Activated CD8-positive, alpha-beta memory T cell treated with anti-CD3 and anti-CD28 coated beads for 48 hours (primary cell): ENCODE measurements at regions not wholly inside any gene's neighbourhood (a gene's known extent, or its start where the extent isn't known, plus 50 kb on each side); places are given as distances from the start of the nearest gene placed in this dataset.

Experiments used
- DNase-seq, 3 experiments: peaks; one replicate each; pipeline ENCODE4 v3.0.0-alpha.2; 2020; ENCODE audit warnings: low read depth in 2 of 3, low spot score in 2 of 3

DNA sequence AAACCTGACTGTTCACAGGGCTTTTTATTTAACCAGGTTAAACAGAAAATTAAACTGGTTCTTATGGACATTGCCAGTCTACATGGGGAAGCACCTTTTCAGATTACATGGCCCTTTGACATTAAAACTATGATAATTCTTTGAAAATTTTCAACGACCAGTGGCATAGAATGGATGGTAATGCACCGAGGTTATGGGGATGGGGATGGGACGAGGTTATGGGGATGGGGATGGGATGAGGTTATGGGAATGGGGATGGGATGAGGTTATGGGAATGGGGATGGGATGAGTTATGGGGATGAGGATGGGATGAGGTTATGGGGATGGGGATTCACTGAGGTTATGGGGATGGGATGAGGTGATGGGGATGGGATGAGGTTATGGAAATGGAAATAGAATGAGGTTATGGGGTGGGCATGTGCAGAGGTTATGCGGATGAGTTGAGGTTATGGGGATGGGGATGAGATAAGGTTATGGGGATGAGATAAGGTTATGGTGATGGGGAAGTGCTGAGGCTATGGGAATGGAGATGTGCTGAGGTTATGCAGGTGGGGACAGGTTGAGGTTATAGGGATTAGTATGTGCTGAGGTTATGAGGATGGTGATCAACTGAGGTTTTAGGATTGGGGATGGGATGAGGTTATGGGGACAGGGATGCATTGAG, 541.9 kb downstream of the CDH26 start:
- no peak for DNase-seq

- DNase-seq = no peak
Measured at GRCh38 chr20:60501048-60501447, 542.8 kb downstream of the CDH26 start.

DNA sequence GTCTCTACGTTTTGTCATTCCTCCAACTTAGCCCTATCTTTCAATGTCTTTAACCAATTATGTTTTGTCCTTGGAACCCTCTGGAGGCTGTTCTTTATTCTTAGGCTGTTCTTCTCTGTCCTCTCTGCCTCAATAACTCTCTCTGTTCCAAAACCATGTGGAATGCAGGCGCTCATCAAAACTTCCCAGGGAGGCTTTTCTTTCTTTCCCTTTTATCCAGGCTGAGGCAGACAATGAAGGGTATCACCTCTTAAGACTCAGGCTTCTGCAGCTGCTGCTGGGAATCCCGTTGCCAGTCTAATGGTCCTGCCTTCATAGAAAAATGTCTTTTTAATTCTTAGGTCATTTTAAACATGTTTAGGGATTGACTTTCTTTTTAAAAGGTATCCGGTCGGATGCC, 544.7 kb downstream of the CDH26 start:
- no peak for DNase-seq

- DNase-seq = no peak
Measured at GRCh38 chr20:60505423-60505822, 547.2 kb downstream of the CDH26 start.

GRCh38 chr20:60506061-60506460, 547.8 kb downstream of the CDH26 start:
- no peak for DNase-seq

GRCh38 chr20:60507087-60507694, 549.0 kb downstream of the CDH26 start:
- DNase-seq = no peak

GRCh38 chr20:60509407-60509806, 551.2 kb downstream of the CDH26 start:
- DNase-seq = no peak

GRCh38 chr20:60510356-60510755, 552.1 kb downstream of the CDH26 start:
- DNase-seq = no peak

- no peak for DNase-seq
Measured at GRCh38 chr20:60512443-60512842, 554.2 kb downstream of the CDH26 start.

DNA sequence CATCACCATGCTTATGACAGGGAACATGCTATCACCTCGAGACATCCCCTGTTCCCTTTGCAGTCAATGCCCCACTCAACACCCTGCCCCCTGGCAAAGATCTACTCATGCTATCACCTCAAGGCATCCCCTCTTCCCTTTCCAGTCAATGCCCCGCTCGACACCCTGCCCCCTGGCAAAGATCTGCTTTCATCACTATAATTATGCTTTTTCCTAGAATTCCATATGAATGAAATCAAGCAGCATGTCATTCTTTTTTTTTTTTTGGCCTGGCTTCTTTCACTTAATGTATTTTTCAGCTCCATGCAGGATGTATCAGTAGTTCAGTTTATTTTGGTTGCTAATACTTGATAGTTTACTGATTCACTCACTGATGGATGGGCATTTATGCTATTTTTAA, 554.9 kb downstream of the CDH26 start:
- no peak for DNase-seq

DNA sequence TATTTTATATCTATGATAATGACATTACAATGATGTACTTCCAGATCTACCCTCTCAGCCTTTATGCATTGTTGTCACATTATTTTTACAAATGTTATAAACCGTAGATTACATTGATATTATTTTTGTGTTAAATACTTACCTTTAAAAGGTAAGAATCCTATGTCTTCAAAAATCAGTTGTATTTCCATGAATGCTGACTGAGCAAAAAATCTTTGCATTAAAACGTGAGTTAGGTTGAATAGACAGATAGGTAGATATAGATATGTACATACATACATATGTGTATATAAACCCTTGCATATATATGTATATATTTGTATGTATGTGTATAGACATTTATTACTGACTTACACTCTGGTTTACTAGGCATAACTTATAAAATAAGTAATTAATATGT, 558.2 kb downstream of the CDH26 start:
- DNase-seq = no peak

- DNase-seq = no peak
Measured at GRCh38 chr20:60518022-60518421, 559.8 kb downstream of the CDH26 start.

DNA sequence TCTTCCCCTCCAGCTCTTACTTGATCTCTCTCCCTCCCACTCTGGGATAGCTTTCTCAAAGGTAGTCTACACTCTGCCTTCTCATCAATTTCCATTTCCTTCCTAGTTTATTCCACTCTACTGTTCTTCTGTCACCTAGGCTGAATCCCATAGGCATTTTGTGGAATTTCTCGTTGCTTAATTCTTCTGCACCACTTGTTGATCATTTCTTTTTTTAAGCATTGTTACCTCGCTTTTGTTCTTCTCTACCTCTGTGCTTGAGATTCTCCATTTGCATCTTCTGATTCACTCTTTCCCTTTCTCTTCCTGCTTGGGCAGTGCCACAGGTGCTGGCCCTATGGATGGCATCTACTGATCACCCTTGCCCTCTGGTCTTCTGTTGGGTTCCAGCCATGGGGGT, 567.2 kb downstream of the CDH26 start:
- DNase-seq = no peak

GRCh38 chr20:60527656-60528055, 569.4 kb downstream of the CDH26 start:
- no peak for DNase-seq

- DNase-seq = no peak
Measured at GRCh38 chr20:60528141-60528540, 569.9 kb downstream of the CDH26 start.

DNA sequence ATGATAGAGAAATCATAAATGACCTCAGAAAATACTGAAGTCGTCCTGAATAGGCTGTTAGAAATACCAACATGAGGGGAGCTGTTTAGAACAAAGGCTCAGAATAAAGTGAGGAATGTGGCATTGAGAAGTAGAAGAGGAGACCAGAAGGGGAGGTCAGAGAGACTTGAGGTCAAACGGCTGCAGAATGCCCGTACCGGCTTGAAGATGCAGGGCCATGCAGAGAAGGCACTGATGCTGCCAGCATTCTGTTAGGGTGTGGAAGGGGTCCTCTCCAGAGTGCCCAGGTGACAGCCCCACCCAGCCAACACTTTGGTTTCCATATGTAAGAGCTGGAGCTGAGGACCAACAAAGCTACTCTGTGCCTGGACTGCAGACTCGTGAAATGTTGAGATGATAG, 570.9 kb downstream of the CDH26 start:
- no peak for DNase-seq

GRCh38 chr20:60535211-60535610, 577.0 kb downstream of the CDH26 start:
- DNase-seq = no peak

DNA sequence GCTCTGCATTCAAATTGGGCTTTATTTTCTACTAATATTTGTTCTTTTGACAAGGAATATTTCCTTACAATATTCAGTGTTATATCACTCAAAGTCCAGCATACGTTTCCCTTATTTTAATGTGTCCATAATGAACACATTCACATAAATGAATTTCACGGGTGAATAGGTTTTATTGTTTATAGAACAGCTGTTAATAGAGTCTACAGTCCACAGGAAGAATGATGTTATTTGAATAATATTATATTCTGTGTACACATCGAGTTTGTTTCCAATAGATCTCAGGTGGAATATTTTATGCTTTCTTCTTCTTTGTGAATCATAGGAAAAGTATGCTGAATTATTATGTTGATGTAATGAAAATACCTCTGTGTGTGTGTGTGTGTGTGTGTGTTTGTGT, 582.4 kb downstream of the CDH26 start:
- no peak for DNase-seq

GRCh38 chr20:60541991-60542390, 583.8 kb downstream of the CDH26 start:
- no peak for DNase-seq

DNA sequence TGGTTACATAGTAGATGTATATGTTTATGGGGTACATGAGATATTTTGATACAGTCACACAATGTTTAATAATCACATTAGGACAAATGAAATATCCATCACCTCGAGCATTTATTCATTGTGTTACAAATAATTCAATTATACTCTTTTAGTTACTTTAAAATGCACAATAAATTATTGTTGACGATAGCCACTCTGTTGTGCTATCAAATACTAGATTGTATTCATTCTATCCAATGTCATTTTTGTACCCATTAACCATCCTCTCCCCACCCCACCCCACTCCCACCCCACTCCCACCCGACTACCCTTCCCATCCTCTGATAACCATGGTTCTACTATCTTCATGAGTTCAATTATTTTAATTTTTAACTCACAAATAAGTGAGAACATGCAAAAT, 585.4 kb downstream of the CDH26 start:
- DNase-seq = no peak

- DNase-seq = no peak
Measured at GRCh38 chr20:60553095-60553494, 594.9 kb downstream of the CDH26 start.

DNA sequence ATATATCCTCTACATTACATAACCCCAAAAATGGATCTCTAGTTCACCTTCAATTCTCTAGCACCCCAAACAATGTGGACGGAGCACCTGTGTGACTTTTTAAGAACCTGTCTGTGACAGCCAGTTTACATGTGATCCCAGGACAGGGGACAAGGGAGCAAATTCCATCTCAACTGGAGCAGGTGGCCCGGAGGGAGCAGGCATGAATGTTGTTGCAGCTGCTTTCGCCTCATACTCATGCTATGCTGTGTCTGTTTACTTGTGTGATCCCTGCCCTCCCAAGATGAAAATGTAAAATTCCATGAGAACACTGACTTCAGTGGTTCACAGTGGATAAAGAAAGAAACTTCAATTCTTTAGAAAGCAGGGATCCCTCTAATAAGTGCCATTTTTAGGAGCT, 600.3 kb downstream of the CDH26 start:
- no peak for DNase-seq

DNA sequence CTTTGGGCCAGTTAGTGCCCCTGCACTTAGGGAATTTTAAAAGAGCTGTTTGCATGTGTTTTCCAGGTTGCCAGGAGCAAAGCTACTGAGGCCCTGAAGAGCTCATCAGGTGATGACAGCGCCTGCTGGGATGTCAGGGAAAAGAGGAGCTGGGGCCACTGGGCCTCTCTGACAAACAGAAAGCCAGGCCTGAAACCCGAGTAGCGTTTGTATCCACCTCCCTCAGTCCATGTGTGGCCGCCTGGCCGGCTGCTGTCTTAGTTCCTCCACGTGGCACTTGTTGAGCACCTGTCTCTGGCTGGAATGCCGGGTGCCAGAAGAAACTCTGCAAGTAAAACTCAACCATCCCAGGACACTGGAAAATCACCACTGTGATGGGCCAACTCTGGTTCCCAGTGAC, 601.2 kb downstream of the CDH26 start:
- no peak for DNase-seq
